Omental fat pad (tissue), 3 donors: ENCODE measurements at regions not wholly inside any gene's neighbourhood (a gene's known extent, or its start where the extent isn't known, plus 50 kb on each side); places are given as distances from the start of the nearest gene placed in this dataset.

Experiments
- ATAC-seq: fragments of 150-250 bp; one replicate; pipeline ENCODE4 v1.9.1; 2016; ENCODE audit warnings: mild to moderate bottlenecking, moderate library complexity; ENCODE audit not compliant: low FRiP score
- DNase-seq: peaks from one replicate; pipeline ENCODE4 v3.0.0-alpha.2; 2019; ENCODE audit warnings: low spot score
- CTCF ChIP-seq, 3 donors: fragments of 450-650 bp; IDR thresholded peaks; one replicate each; pipeline ENCODE4 v1.5.1; 2016 to 2017; ENCODE audit warnings: antibody characterized with exemption in 3 of 3, mild to moderate bottlenecking in 3 of 3, moderate library complexity in 2 of 3

GRCh38 chr3:124444896-124445295 lies 285.4 kb upstream of the UMPS start:
- DNase-seq (no peak), ATAC-seq (no peak)

GRCh38 chr3:124447845-124448244 lies 282.4 kb upstream of the UMPS start:
- ATAC-seq: no peak
- DNase-seq: no peak
- TF ChIP-seq CTCF (IDR thresholded peaks at IDR 0.05): no peak

More at GRCh38 chr3:124444896-124445295, 285.4 kb upstream of the UMPS start:
- no peak for TF ChIP-seq CTCF (IDR thresholded peaks at IDR 0.05)

- no peak for TF ChIP-seq CTCF (IDR thresholded peaks at IDR 0.05)
- ATAC-seq (no peak), DNase-seq (no peak)
These were observed 281.3 kb upstream of the UMPS start for GRCh38 chr3:124448954-124449353.

- no peak for TF ChIP-seq CTCF (IDR thresholded peaks at IDR 0.05)
- no peak for DNase-seq
- ATAC-seq: no peak
These were observed 279.9 kb upstream of the UMPS start for GRCh38 chr3:124450366-124450765.

GRCh38 chr3:124451630-124452317 lies 278.5 kb upstream of the UMPS start:
- no peak for ATAC-seq
- DNase-seq: no peak
- no peak for TF ChIP-seq CTCF (IDR thresholded peaks at IDR 0.05)

GRCh38 chr3:124453189-124453588 lies 277.1 kb upstream of the UMPS start:
- no peak for DNase-seq
- TF ChIP-seq CTCF (IDR thresholded peaks at IDR 0.05): no peak

GRCh38 chr3:124455891-124456290 lies 274.4 kb upstream of the UMPS start:
- no peak for ATAC-seq
- no peak for TF ChIP-seq CTCF (IDR thresholded peaks at IDR 0.05)
- no peak for DNase-seq

More at GRCh38 chr3:124453189-124453588, 277.1 kb upstream of the UMPS start:
- ATAC-seq: no peak
